ENCODE measurements at regions not wholly inside any gene's neighbourhood (a gene's known extent, or its start where the extent isn't known, plus 50 kb on each side); places are given as distances from the start of the nearest gene placed in this dataset.

GRCh38 chr3:124599779-124600693 is 130.2 kb upstream of the UMPS start (continued):
- TF ChIP-seq MLXIP (CRISPR knock-in tag; IDR thresholded peaks at IDR 0.05; ENCODE audit: borderline replicate concordance), result no peak

DNA sequence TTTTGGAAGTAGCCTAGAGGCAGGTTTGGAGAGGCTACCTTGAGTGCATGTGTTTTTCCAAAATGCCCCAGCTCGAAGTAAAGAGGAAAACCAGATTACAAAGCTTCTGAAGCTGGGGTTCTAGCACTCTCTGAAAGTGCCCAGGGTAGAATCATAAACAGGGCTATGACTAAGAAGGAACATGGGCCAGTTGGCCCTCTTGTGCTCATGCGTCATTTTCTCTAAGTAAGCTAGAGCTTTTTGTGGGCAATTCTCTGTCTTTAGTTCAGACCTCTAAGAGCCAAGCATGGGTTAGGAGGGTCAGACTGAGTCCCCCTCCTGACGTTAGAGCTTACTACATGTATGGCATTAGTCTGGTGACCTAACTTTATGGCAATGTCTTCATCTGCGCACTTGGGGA is 129.5 kb upstream of the UMPS start:
- intact Hi-C loops (cut with micrococcal nuclease; ENCODE audit: unreplicated experiment), result no loop called here
- ChIA-PET CTCF (ENCODE audit: low intra/inter-chr PET ratio, low total read pairs) (no interaction called here), POLR2A (interaction anchor here (1.3 to 1.5 kb wide), 2 partner anchors 11 to 16 kb away, joined by 3 read pairs; no protein-coding TSS in a partner anchor)
- Histone ChIP-seq H4K20me1 (ENCODE audit: insufficient read depth, low read length) (no peaks in the 10 kb centered on the region), H3K4me1 (ENCODE audit: insufficient read depth, low read length) (peaks cover 58% of the 10 kb centered on the region), H2AFZ (ENCODE audit: low read length) (no peak overlapping the region), H3K36me3 (replicated peaks in 1 of 2; ENCODE audit: control insufficient read depth in 1 of 2, insufficient read depth in 2 of 2, low read length in 2 of 2) (no peaks in the 10 kb centered on the region; a peak in 1 of 5 replicates), H3K4me2 (ENCODE audit: low read depth, low read length) (no peak overlapping the region), H3K27ac (ENCODE audit: extremely low read length, insufficient read depth, low read length) (no peak overlapping the region), H3K79me2 (ENCODE audit: insufficient read depth, low read length) (peaks cover 31% of the 10 kb centered on the region), H3K9ac (ENCODE audit: insufficient read depth, low read depth, low read length) (no peak overlapping the region), H3K4me3 (replicated peaks in 1 of 3; ENCODE audit: insufficient read depth in 1 of 3, low read depth in 2 of 3, low read length in 3 of 3) (no peak overlapping the region), H3K27me3 (ENCODE audit: control insufficient read depth in 1 of 2, insufficient read depth in 2 of 2, low read length in 2 of 2) (no peaks in the 10 kb centered on the region; a peak in 1 of 5 replicates), H3K9me3 (ENCODE audit: low read length) (no peaks in the 10 kb centered on the region)
- in situ Hi-C loops (cut with HindIII; ENCODE audit: extremely low pct_ligation_motif_present, low pct_unique_long_range_greater_than_20kb), result no loop called here
- FAIRE-seq, result no peak
- BruUV-seq (replicated peaks), result no TSS peak
- WGBS (ENCODE audit: low lambda C conversion rate), result 98% methylated on average over 4 of the region's 4 CpGs
- no peak for ATAC-seq
- no peak for DNase-seq (ENCODE audit: low spot score)
- no peak for TF ChIP-seq ZNF143 (CRISPR knock-in tag; IDR thresholded peaks at IDR 0.05)
- no peak for TF ChIP-seq ZNF367 (CRISPR knock-in tag; IDR thresholded peaks at IDR 0.05; ENCODE audit: borderline replicate concordance)

All from HepG2 (cell line).